Neural cell (in vitro differentiated cells): ENCODE measurements at regions not wholly inside any gene's neighbourhood (a gene's known extent, or its start where the extent isn't known, plus 50 kb on each side); places are given as distances from the start of the nearest gene placed in this dataset.

Experiments used
- H2AFZ ChIP-seq: fragments of 200-600, 300-800 bp; sonication (generic), shearing (Covaris generic); 2 replicates; pipeline ENCODE4 v1.6.0; 2014; ENCODE audit warnings: low read depth, mild to moderate bottlenecking, antibody characterized with exemption, low read length, moderate library complexity
- H3F3A ChIP-seq: fragments of 200-600 bp; shearing (Covaris generic); 2 replicates; pipeline ENCODE4 v1.6.1; 2016; ENCODE audit warnings: mild to moderate bottlenecking, moderate library complexity, mixed read lengths, antibody characterized with exemption, low read length; ENCODE audit not compliant: insufficient read depth, poor library complexity, severe bottlenecking
- H3K27ac ChIP-seq: fragments of 200-600, 300-800 bp; sonication (generic), shearing (Covaris generic); 2 replicates; pipeline ENCODE4 v1.5.1; 2014; ENCODE audit warnings: mild to moderate bottlenecking, low read length, moderate library complexity
- H3K27me3 ChIP-seq: fragments of 300-800, 200-600 bp; sonication (generic), shearing (Covaris generic); 2 replicates; pipeline ENCODE4 v1.6.0; 2014; ENCODE audit warnings: mild to moderate bottlenecking, low read depth, low read length, moderate library complexity; ENCODE audit not compliant: insufficient read depth
- H3K36me3 ChIP-seq: fragments of 300-800, 200-600 bp; sonication (generic), shearing (Covaris generic); 2 replicates; pipeline ENCODE4 v1.5.1; 2014; ENCODE audit warnings: mild to moderate bottlenecking, antibody characterized with exemption, low read length, moderate library complexity; ENCODE audit not compliant: insufficient read depth
- H3K4me2 ChIP-seq: fragments of 300-800, 200-600 bp; sonication (generic), shearing (Covaris generic); 2 replicates; pipeline ENCODE4 v1.6.0; 2014; ENCODE audit warnings: mild to moderate bottlenecking, low read length
- H3K4me3 ChIP-seq: fragments of 300-800, 200-600 bp; sonication (generic), shearing (Covaris generic); 2 replicates; pipeline ENCODE4 v1.5.1; 2014; ENCODE audit warnings: mild to moderate bottlenecking, low read length, moderate library complexity
- H3K79me2 ChIP-seq: fragments of 200-600 bp; shearing (Covaris generic); replicated peaks from 2 replicates; pipeline ENCODE4 v1.6.0; 2014; ENCODE audit warnings: mild to moderate bottlenecking, low read length, moderate library complexity; ENCODE audit not compliant: insufficient read depth
- H3K9ac ChIP-seq: fragments of 300-800, 200-600 bp; sonication (generic), shearing (Covaris generic); 2 replicates; pipeline ENCODE4 v1.6.1; 2016; ENCODE audit warnings: mild to moderate bottlenecking, low read length, mixed read lengths
- H3K9me2 ChIP-seq: fragments of 200-600 bp; shearing (Covaris generic); 2 replicates; pipeline ENCODE4 v1.6.1; 2016; ENCODE audit warnings: mild to moderate bottlenecking, low read length, mixed read lengths; ENCODE audit not compliant: insufficient read depth
- H3K9me3 ChIP-seq: fragments of 200-600, 300-800 bp; sonication (generic), shearing (Covaris generic); 2 replicates; pipeline ENCODE4 v1.6.1; 2016; ENCODE audit warnings: mild to moderate bottlenecking, mixed run types, low read length, moderate library complexity, mixed read lengths
- H4K20me1 ChIP-seq: fragments of 200-600 bp; shearing (Covaris generic); 2 replicates; pipeline ENCODE4 v1.6.1; 2016; ENCODE audit warnings: mild to moderate bottlenecking, mixed run types; ENCODE audit not compliant: insufficient read depth
- CTCF ChIP-seq: fragments of 450-650 bp; IDR thresholded peaks from 2 replicates; pipeline ENCODE4 v1.5.1; 2014; ENCODE audit warnings: antibody characterized with exemption, mild to moderate bottlenecking, moderate library complexity; ENCODE audit not compliant: poor library complexity, severe bottlenecking
- EP300 ChIP-seq: fragments of 450-650 bp; conservative IDR thresholded peaks from 2 replicates; pipeline ENCODE4 v1.6.1; 2014; ENCODE audit warnings: antibody characterized with exemption, mild to moderate bottlenecking, moderate library complexity; ENCODE audit not compliant: poor library complexity, severe bottlenecking
- EZH2 ChIP-seq: fragments of 200-600, 300-800 bp; shearing (Covaris generic), sonication (generic); IDR thresholded peaks from 2 replicates; pipeline ENCODE4 v1.6.1; 2014; ENCODE audit warnings: antibody characterized with exemption, low read length, borderline replicate concordance, mild to moderate bottlenecking; ENCODE audit not compliant: insufficient read depth, poor library complexity, severe bottlenecking
- MXI1 ChIP-seq: fragments of 450-650 bp; conservative IDR thresholded peaks from 2 replicates; pipeline ENCODE4 v1.6.1; 2014; ENCODE audit warnings: antibody characterized with exemption, mild to moderate bottlenecking; ENCODE audit not compliant: poor library complexity, severe bottlenecking
- POLR2AphosphoS5 ChIP-seq: IDR thresholded peaks from 2 replicates; pipeline ENCODE4 v1.6.1; 2012
- RAD21 ChIP-seq: fragments of 450-650 bp; conservative IDR thresholded peaks from 2 replicates; pipeline ENCODE4 v1.6.1; 2014; ENCODE audit warnings: antibody characterized with exemption, mild to moderate bottlenecking, moderate library complexity
- REST ChIP-seq: IDR thresholded peaks from 2 replicates; pipeline ENCODE4 v1.6.1; 2012; ENCODE audit warnings: borderline replicate concordance
- SMC3 ChIP-seq: fragments of 450-650 bp; conservative IDR thresholded peaks from 2 replicates; pipeline ENCODE4 v1.6.1; 2014; ENCODE audit warnings: antibody characterized with exemption, mild to moderate bottlenecking, moderate library complexity; ENCODE audit not compliant: poor library complexity
- TAF1 ChIP-seq: IDR thresholded peaks from 2 replicates; pipeline ENCODE4 v1.6.1; 2012; ENCODE audit warnings: low read depth

- no peaks in the 10 kb centered on the region for H3K9me3 ChIP-seq
- H3K4me2 ChIP-seq, result peak overlapping the region; percentile 59
- H3K79me2 ChIP-seq, result no peaks in the 10 kb centered on the region
- no peaks in the 10 kb centered on the region for H4K20me1 ChIP-seq
- H3K27me3 ChIP-seq, result no peaks in the 10 kb centered on the region
- H3K4me3 ChIP-seq, result peak overlapping the region; percentile 50
- no peaks in the 10 kb centered on the region for H3K36me3 ChIP-seq
- H3K9ac ChIP-seq, result peak overlapping the region; percentile 54
- H3K27ac ChIP-seq, result peak overlapping the region; percentile 92
- no peaks in the 10 kb centered on the region for H3K9me2 ChIP-seq
- H3F3A ChIP-seq, result peaks cover 15% of the 10 kb centered on the region
- peak overlapping the region; percentile 34 for H2AFZ ChIP-seq
- TF ChIP-seq CTCF, result no peak
- TF ChIP-seq EP300, result peak; percentile 91
- peak; percentile 86 for TF ChIP-seq REST
- TF ChIP-seq MXI1, result peak; percentile 82
- peak; percentile 63 for TF ChIP-seq RAD21
- peak; percentile 67 for TF ChIP-seq SMC3
- peak; percentile 91 for TF ChIP-seq POLR2AphosphoS5
- TF ChIP-seq TAF1, result no peak
These were observed 703.4 kb upstream of the GRAMD2B start for GRCh38 chr5:125719681-125720347.

GRCh38 chr5:125720348-125720685 is 702.9 kb upstream of the GRAMD2B start:
- Histone ChIP-seq H3K9me2 (no peaks in the 10 kb centered on the region), H3K4me3 (peak overlapping the region; percentile 50), H3K9ac (peak overlapping the region; percentile 54), H4K20me1 (no peaks in the 10 kb centered on the region), H3K27ac (peak overlapping the region; percentile 92), H3K27me3 (no peaks in the 10 kb centered on the region), H3K4me2 (peak overlapping the region; percentile 59), H2AFZ (peak overlapping the region; percentile 34), H3K36me3 (no peaks in the 10 kb centered on the region), H3F3A (peaks cover 15% of the 10 kb centered on the region), H3K79me2 (no peaks in the 10 kb centered on the region), H3K9me3 (no peaks in the 10 kb centered on the region)
- peak; percentile 64 for TF ChIP-seq EP300
- TF ChIP-seq SMC3, result no peak
- peak; percentile 5 for TF ChIP-seq RAD21
- peak; percentile 1 for TF ChIP-seq POLR2AphosphoS5

GRCh38 chr5:125720721-125721120 is 702.5 kb upstream of the GRAMD2B start:
- Histone ChIP-seq H3K79me2 (no peaks in the 10 kb centered on the region), H3K9me3 (no peaks in the 10 kb centered on the region), H3K9me2 (no peaks in the 10 kb centered on the region), H3K4me2 (peak overlapping the region; percentile 59), H3F3A (peaks cover 15% of the 10 kb centered on the region), H4K20me1 (no peaks in the 10 kb centered on the region), H3K27ac (peak overlapping the region; percentile 92), H3K9ac (peak overlapping the region; percentile 54), H3K27me3 (no peaks in the 10 kb centered on the region), H3K36me3 (no peaks in the 10 kb centered on the region), H3K4me3 (no peak overlapping the region), H2AFZ (peak overlapping the region; percentile 34)
- no peak for TF ChIP-seq TAF1
- no peak for TF ChIP-seq EP300
- no peak for TF ChIP-seq CTCF
- TF ChIP-seq EZH2, result no peak
- TF ChIP-seq REST, result no peak
- TF ChIP-seq POLR2AphosphoS5, result no peak
- TF ChIP-seq SMC3, result no peak
- no peak for TF ChIP-seq MXI1
- TF ChIP-seq RAD21, result no peak
